HFF-Myc (cell line): ENCODE measurements at regions not wholly inside any gene's neighbourhood (a gene's known extent, or its start where the extent isn't known, plus 50 kb on each side); places are given as distances from the start of the nearest gene placed in this dataset.

ENCODE experiments used
- DNase-seq: peaks from one replicate; pipeline ENCODE4 v3.0.0-alpha.2; 2011; ENCODE audit warnings: low read depth; ENCODE audit errors: extremely low read depth
- H3K4me3 ChIP-seq: replicated peaks from 2 replicates; pipeline ENCODE4 v1.5.1; 2011; ENCODE audit warnings: low read depth, mild to moderate bottlenecking, control low read depth, low read length
- TF ChIP-seq, protein P1 (sequence below): IDR thresholded peaks from 2 replicates; pipeline ENCODE4 v1.5.1; 2012; ENCODE audit warnings: mild to moderate bottlenecking, low read depth, low read length, control low read depth; ENCODE audit errors: missing control alignments

DNA sequence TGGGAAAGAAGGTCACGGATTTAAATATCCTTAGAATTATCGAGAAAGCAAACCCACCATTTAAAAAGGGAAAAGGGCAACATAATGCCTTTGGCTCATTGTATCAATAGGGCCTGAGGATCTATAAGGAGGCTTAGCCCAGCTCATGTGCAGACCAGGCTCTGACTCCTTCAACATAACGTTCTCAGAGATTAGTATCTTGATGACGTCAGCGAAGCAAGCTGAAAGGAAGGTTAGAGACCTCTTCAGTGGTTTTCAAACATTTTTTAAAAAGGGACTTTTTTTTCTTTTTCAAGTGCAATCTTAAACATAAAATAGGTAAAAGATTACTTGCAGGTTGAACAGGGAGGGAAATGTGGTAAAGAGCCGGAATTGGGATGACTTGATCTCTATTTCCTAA lies 463.9 kb upstream of the ADAMTS9 start:
- TF ChIP-seq, protein P1, sequence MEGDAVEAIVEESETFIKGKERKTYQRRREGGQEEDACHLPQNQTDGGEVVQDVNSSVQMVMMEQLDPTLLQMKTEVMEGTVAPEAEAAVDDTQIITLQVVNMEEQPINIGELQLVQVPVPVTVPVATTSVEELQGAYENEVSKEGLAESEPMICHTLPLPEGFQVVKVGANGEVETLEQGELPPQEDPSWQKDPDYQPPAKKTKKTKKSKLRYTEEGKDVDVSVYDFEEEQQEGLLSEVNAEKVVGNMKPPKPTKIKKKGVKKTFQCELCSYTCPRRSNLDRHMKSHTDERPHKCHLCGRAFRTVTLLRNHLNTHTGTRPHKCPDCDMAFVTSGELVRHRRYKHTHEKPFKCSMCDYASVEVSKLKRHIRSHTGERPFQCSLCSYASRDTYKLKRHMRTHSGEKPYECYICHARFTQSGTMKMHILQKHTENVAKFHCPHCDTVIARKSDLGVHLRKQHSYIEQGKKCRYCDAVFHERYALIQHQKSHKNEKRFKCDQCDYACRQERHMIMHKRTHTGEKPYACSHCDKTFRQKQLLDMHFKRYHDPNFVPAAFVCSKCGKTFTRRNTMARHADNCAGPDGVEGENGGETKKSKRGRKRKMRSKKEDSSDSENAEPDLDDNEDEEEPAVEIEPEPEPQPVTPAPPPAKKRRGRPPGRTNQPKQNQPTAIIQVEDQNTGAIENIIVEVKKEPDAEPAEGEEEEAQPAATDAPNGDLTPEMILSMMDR: no peak
- no peak for DNase-seq
- H3K4me3 ChIP-seq: no peak overlapping the region

DNA sequence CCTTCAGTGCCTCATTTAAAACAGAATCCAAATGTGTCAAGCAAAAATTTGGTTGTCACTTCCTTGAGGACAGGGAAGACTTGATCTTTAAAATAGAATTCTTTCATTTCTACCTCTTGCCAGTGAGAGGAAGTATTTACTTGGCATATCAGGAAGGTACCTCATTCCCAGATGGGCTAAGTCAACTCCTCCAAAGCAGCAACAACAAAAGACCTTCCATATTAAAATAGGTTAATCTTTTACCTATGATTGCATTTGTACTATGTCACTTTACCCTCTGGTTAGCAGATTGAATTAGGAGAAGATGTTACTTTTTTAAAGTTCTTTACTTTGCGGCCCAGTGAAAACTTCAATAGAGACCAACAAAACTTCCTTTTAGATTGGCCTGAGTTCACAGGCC lies 462.1 kb upstream of the ADAMTS9 start:
- TF ChIP-seq, protein P1: no peak
- H3K4me3 ChIP-seq: no peak overlapping the region
- no peak for DNase-seq

DNA sequence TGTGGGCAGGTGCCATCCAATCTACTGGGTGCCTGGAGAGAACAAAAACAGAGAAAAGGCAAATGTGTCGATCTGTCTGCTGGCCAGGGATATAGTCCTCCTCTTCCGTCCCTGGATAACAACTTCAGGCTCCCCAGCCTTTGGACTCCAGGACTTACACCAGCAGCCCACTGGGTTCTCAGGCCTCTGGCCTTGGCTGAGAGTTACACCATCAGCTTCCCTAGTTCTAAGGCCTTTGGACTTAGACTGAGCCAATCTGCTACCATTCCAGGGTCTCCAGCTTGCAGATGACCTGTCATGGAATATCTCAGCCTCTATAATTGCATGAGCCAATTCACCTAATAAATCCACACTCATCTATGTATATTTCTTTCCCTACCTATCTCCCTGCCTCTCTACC lies 460.9 kb upstream of the ADAMTS9 start:
- DNase-seq: no peak
- no peak overlapping the region for H3K4me3 ChIP-seq
- TF ChIP-seq, protein P1: no peak

DNA sequence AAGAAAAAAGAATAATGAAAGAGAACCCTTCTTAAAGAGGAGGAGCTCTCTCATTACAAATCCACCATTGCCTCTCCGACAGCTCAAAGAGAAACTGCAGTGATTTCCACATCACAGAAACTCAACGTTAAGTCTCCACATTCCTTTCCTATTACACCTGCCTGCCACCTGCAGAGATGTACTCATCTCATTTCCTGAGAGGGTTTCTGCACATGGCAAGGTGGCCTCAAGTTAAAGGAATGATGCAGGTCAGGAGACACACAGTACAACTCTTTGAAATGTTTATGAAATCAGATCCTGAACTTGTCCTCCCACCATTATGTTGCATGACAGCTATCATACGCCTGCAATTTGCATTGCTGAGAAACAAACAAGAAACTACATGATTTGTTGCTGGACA lies 458.4 kb upstream of the ADAMTS9 start:
- H3K4me3 ChIP-seq: no peak overlapping the region
- TF ChIP-seq, protein P1: no peak
- DNase-seq: no peak

DNA sequence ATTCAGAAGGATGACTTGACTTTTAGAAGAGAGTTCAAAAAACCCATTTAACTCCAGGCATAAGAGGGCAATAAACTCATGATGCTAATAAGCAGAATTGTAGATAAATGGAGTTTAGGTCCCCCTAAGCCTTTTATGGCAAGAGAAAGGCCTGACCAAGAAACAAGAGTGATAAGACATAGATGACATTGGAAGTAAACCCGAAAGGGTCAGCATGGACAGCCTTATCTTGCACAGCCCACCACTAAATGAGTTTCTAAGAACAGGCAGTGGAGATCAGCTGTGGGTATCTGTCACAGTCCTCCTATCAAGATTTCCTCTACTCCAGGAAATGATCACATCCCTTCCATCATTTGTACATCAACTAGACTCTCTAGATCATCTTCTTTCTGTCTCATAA lies 457.9 kb upstream of the ADAMTS9 start:
- H3K4me3 ChIP-seq: no peak overlapping the region
- DNase-seq: no peak
- TF ChIP-seq, protein P1: no peak

DNA sequence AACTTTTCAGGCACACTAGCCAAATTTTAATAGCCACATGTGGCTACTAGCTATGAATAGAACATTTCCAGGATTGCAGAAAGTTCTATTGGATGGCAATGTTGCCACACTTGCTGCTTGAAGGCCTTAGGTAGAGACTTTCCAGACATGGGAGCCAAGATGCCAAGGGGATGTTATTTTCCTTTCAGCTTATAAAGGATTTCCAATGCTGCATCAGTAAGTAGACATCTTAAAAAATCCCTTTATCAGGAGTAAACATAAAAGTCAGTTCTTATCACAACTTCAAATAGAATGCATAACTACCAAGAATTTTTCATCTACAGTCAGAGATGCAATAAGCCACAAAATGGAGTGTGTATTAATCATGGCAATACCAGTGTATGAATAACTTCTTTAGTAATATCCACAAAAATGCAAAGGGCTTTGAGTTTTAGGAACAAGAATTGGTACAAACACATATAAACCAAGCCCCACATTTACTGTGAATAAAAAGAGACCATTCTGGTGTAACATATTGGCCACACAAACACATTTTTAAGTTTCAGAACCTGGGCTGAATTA lies 457.1 kb upstream of the ADAMTS9 start:
- no peak overlapping the region for H3K4me3 ChIP-seq
- TF ChIP-seq, protein P1: no peak
- no peak for DNase-seq

DNA sequence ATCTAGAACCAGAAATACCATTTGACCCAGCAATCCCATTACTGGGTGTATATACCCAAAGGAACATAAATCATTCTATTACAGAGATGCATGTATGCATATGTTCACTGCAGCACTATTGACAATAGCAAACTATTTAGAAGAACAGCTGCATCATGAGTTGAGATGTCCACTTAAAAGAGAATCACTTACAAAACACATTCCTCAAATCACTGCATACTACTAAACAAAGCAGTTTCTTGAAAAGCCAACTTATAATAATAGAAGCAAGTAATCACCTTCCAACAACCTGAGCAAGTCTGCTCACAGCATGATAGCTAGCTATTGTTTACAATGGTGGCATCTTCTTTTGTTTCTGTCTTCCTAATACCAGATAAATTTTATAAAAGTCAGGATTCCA lies 454.7 kb upstream of the ADAMTS9 start:
- DNase-seq: no peak
- H3K4me3 ChIP-seq: no peak overlapping the region
- TF ChIP-seq, protein P1: no peak
